H9 (cell line): ENCODE measurements at regions not wholly inside any gene's neighbourhood (a gene's known extent, or its start where the extent isn't known, plus 50 kb on each side); places are given as distances from the start of the nearest gene placed in this dataset.

ENCODE experiments used
- DNase-seq: peaks from one replicate; pipeline ENCODE4 v3.0.0-alpha.2; 2017
- H2AFZ ChIP-seq: one replicate; pipeline ENCODE4 v1.6.1; 2013; ENCODE audit warnings: mild to moderate bottlenecking, low read length, control low read depth, moderate library complexity
- H2AK5ac ChIP-seq: 2 replicates; pipeline ENCODE4 v1.6.1; 2013; ENCODE audit warnings: low read length, control low read depth, mixed read lengths; ENCODE audit not compliant: insufficient read length
- H2BK120ac ChIP-seq: one replicate; pipeline ENCODE4 v1.6.1; 2013; ENCODE audit warnings: low read depth, mild to moderate bottlenecking, low read length, control low read depth, inconsistent platforms; ENCODE audit not compliant: poor library complexity, severe bottlenecking
- H2BK12ac ChIP-seq: 2 replicates; pipeline ENCODE4 v1.6.1; 2013; ENCODE audit warnings: low read length, control low read depth, mixed read lengths, low read depth; ENCODE audit not compliant: insufficient read length
- H2BK15ac ChIP-seq: 2 replicates; pipeline ENCODE4 v1.6.1; 2013; ENCODE audit warnings: low read depth, low read length, control low read depth
- H2BK20ac ChIP-seq: one replicate; pipeline ENCODE4 v1.6.1; 2013; ENCODE audit warnings: low read depth, mild to moderate bottlenecking, low read length, control low read depth, inconsistent platforms; ENCODE audit not compliant: poor library complexity, severe bottlenecking
- H2BK5ac ChIP-seq: 2 replicates; pipeline ENCODE4 v1.6.1; 2013; ENCODE audit warnings: low read length, control low read depth, mixed read lengths; ENCODE audit not compliant: insufficient read length
- H3K14ac ChIP-seq: 2 replicates; pipeline ENCODE4 v1.6.1; 2013; ENCODE audit warnings: low read length, control low read depth; ENCODE audit not compliant: insufficient read depth
- H3K18ac ChIP-seq: 2 replicates; pipeline ENCODE4 v1.6.1; 2013; ENCODE audit warnings: low read depth, mild to moderate bottlenecking, mixed read lengths, low read length, control low read depth; ENCODE audit not compliant: insufficient read length
- H3K23ac ChIP-seq: 2 replicates; pipeline ENCODE4 v1.6.1; 2013; ENCODE audit warnings: low read length, control low read depth, mixed read lengths, low read depth; ENCODE audit not compliant: insufficient read length
- H3K23me2 ChIP-seq: 2 replicates; pipeline ENCODE4 v1.6.1; 2013; ENCODE audit warnings: low read depth, mild to moderate bottlenecking, mixed read lengths, low read length, control low read depth; ENCODE audit not compliant: insufficient read length, poor library complexity, severe bottlenecking
- H3K27ac ChIP-seq: 2 replicates; pipeline ENCODE4 v1.5.1; 2013; ENCODE audit warnings: low read length, control low read depth, mixed read lengths, low read depth; ENCODE audit not compliant: insufficient read length
- H3K27me3 ChIP-seq: 2 replicates; pipeline ENCODE4 v1.6.1; 2013; ENCODE audit warnings: low read length, control low read depth, inconsistent platforms; ENCODE audit not compliant: insufficient read depth
- H3K4ac ChIP-seq: 2 replicates; pipeline ENCODE4 v1.6.1; 2013; ENCODE audit warnings: low read depth, mild to moderate bottlenecking, control low read depth, inconsistent platforms, low read length, moderate library complexity
- H3K4me1 ChIP-seq: 2 replicates; pipeline ENCODE4 v1.6.1; 2013; ENCODE audit warnings: low read length, control low read depth, inconsistent platforms; ENCODE audit not compliant: insufficient read depth
- H3K4me2 ChIP-seq: 2 replicates; pipeline ENCODE4 v1.6.1; 2013; ENCODE audit warnings: low read length, control low read depth, mixed read lengths; ENCODE audit not compliant: insufficient read length, insufficient read depth
- H3K56ac ChIP-seq: 2 replicates; pipeline ENCODE4 v1.6.1; 2013; ENCODE audit warnings: low read depth, mild to moderate bottlenecking, mixed read lengths, low read length, control low read depth; ENCODE audit not compliant: insufficient read length
- H3K79me1 ChIP-seq: 2 replicates; pipeline ENCODE4 v1.6.1; 2013; ENCODE audit warnings: low read depth, mild to moderate bottlenecking, moderate library complexity, low read length, control low read depth, inconsistent platforms; ENCODE audit not compliant: insufficient read depth, poor library complexity, severe bottlenecking
- H3K79me2 ChIP-seq: 2 replicates; pipeline ENCODE4 v1.6.1; 2013; ENCODE audit warnings: low read length, control low read depth, inconsistent platforms; ENCODE audit not compliant: insufficient read depth
- H3K9ac ChIP-seq: 2 replicates; pipeline ENCODE4 v1.6.1; 2013; ENCODE audit warnings: low read length, control low read depth, mixed read lengths; ENCODE audit not compliant: insufficient read length; ENCODE audit errors: extremely low read depth
- H3K9me3 ChIP-seq: one replicate; pipeline ENCODE4 v1.6.1; 2013; ENCODE audit warnings: low read depth, low read length, inconsistent platforms; ENCODE audit not compliant: control insufficient read depth
- H3T11ph ChIP-seq: one replicate; pipeline ENCODE4 v1.6.1; 2013; ENCODE audit warnings: mild to moderate bottlenecking, low read length, control low read depth, inconsistent platforms
- H4K20me1 ChIP-seq: one replicate; pipeline ENCODE4 v1.6.1; 2013; ENCODE audit not compliant: control insufficient read depth, insufficient read length, insufficient read depth
- H4K5ac ChIP-seq: 2 replicates; pipeline ENCODE4 v1.6.1; 2013; ENCODE audit warnings: low read depth, mild to moderate bottlenecking, mixed read lengths, low read length, control low read depth; ENCODE audit not compliant: insufficient read length
- H4K8ac ChIP-seq: replicated peaks from 2 replicates; pipeline ENCODE4 v1.6.1; 2013; ENCODE audit warnings: low read length, control low read depth, mixed read lengths, low read depth; ENCODE audit not compliant: insufficient read length
- H4K91ac ChIP-seq: 2 replicates; pipeline ENCODE4 v1.6.1; 2013; ENCODE audit warnings: low read depth, mild to moderate bottlenecking, moderate library complexity, mixed read lengths, low read length, control low read depth; ENCODE audit not compliant: insufficient read length
- H3K27ac Mint-ChIP-seq, 3 experiments: 2 replicates in 2 of 3; 3 replicates in 1 of 3; pipeline ENCODE4 v1.8.0; 2020 to 2021; ENCODE audit warnings: mixed read lengths in 3 of 3, mild to moderate bottlenecking in 1 of 3, moderate library complexity in 1 of 3
- H3K27me3 Mint-ChIP-seq: 2 replicates; pipeline ENCODE4 v1.8.0; 2021; ENCODE audit warnings: low read depth, mild to moderate bottlenecking, moderate library complexity, mixed read lengths
- H3K36me3 Mint-ChIP-seq, 3 experiments: 2 replicates in 2 of 3; 3 replicates in 1 of 3; pipeline ENCODE4 v1.8.0; 2020 to 2021; ENCODE audit warnings: low read depth in 3 of 3, mixed read lengths in 3 of 3; ENCODE audit not compliant: insufficient read depth in 1 of 3
- H3K4me1 Mint-ChIP-seq, 2 experiments: 2 replicates each; pipeline ENCODE4 v1.8.0; 2020; ENCODE audit warnings: mixed read lengths in 2 of 2
- H3K4me3 Mint-ChIP-seq, 2 experiments: 2 replicates in 1 of 2; 3 replicates in 1 of 2; pipeline ENCODE4 v1.8.0; 2020 to 2021; ENCODE audit warnings: mild to moderate bottlenecking in 2 of 2, mixed read lengths in 2 of 2, moderate library complexity in 1 of 2
- H3K9me3 Mint-ChIP-seq, 2 experiments: 2 replicates in 1 of 2; 3 replicates in 1 of 2; pipeline ENCODE4 v1.8.0; 2020; ENCODE audit warnings: mild to moderate bottlenecking in 2 of 2, mixed read lengths in 2 of 2, moderate library complexity in 1 of 2
- CTCF ChIP-seq: fragments of 200-600 bp; sonication (generic); conservative IDR thresholded peaks from 3 replicates; pipeline ENCODE4 v1.8.0; 2021; ENCODE audit warnings: antibody characterized with exemption, mild to moderate bottlenecking
- WGBS: extraction: QIAGEN DNeasy Blood & Tissue Kit; methylation state at CpG from one replicate; pipeline ENCODE4 v1.1.7; 2013; ENCODE audit warnings: missing lambda C conversion rate, low lambda C conversion rate, mixed read lengths; ENCODE audit not compliant: insufficient read length; ENCODE audit errors: extremely low coverage; 5-methylcytosine and 5-hydroxymethylcytosine counted together

- no peaks in the 10 kb centered on the region for H3K27me3 Mint-ChIP-seq
- no peak overlapping the region for H3K23ac ChIP-seq
- no peak overlapping the region for H4K91ac ChIP-seq
- no peaks in the 10 kb centered on the region for H4K20me1 ChIP-seq
- no peak overlapping the region for H3K4me2 ChIP-seq
- H4K8ac ChIP-seq: no peak overlapping the region
- peaks cover 16% of the 10 kb centered on the region in 2 experiments for H3K4me1 Mint-ChIP-seq
- H3K23me2 ChIP-seq: no peaks in the 10 kb centered on the region
- whole genome bisulfite sequencing: no CpG with 5 or more reads among the region's 8 CpGs
- peak overlapping the region in 1 of 3 experiments; percentile 50; a peak in 2 of 7 replicates for H3K27ac Mint-ChIP-seq
- H3K4me3 Mint-ChIP-seq: no peak overlapping the region
- TF ChIP-seq CTCF: no peak
- no peak overlapping the region for H2AK5ac ChIP-seq
- H4K5ac ChIP-seq: no peak overlapping the region
- no peak overlapping the region for H2BK12ac ChIP-seq
- H2BK20ac ChIP-seq: no peak overlapping the region
- no peak overlapping the region for H3K4ac ChIP-seq
- no peak for DNase-seq
- no peaks in the 10 kb centered on the region for H3K79me1 ChIP-seq
- no peak overlapping the region for H3K18ac ChIP-seq
- no peaks in the 10 kb centered on the region for H3K27me3 ChIP-seq
- no peak overlapping the region for H3K14ac ChIP-seq
- no peak overlapping the region for H3T11ph ChIP-seq
- no peak overlapping the region for H2AFZ ChIP-seq
- no peaks in the 10 kb centered on the region for H3K79me2 ChIP-seq
- H3K9me3 Mint-ChIP-seq: no peaks in the 10 kb centered on the region; a peak in 1 of 5 replicates
- no peak overlapping the region for H3K9ac ChIP-seq
- H2BK120ac ChIP-seq: no peak overlapping the region
- no peak overlapping the region for H2BK5ac ChIP-seq
- H3K56ac ChIP-seq: no peak overlapping the region
- no peak overlapping the region for H3K27ac ChIP-seq
- no peaks in the 10 kb centered on the region for H3K9me3 ChIP-seq
- peaks cover 2% of the 10 kb centered on the region; the same call in 1 of the 2 replicates for H3K4me1 ChIP-seq
- no peak overlapping the region for H2BK15ac ChIP-seq
- no peaks in the 10 kb centered on the region for H3K36me3 Mint-ChIP-seq
These were observed 131.0 kb downstream of the KLF5 start for GRCh38 chr13:73189776-73190175.
